Lower leg skin (tissue), 4 donors: ENCODE measurements at regions not wholly inside any gene's neighbourhood (a gene's known extent, or its start where the extent isn't known, plus 50 kb on each side); places are given as distances from the start of the nearest gene placed in this dataset.

Experiments used
- DNase-seq, 2 donors: peaks; one replicate each; pipeline ENCODE4 v3.0.0-alpha.2; 2019; ENCODE audit warnings: low spot score in 2 of 2
- H3K4me3 ChIP-seq: fragments of 200-600 bp; sonication (generic); 2 replicates; pipeline ENCODE4 v1.5.1; 2017; ENCODE audit warnings: mild to moderate bottlenecking, low read depth; ENCODE audit not compliant: poor library complexity, severe bottlenecking
- POLR2A ChIP-seq, 2 donors: fragments of 450-650 bp; IDR thresholded peaks; one replicate each; pipeline ENCODE4 v1.6.1; 2016 to 2017; ENCODE audit warnings: antibody characterized with exemption in 2 of 2, mild to moderate bottlenecking in 1 of 2, moderate library complexity in 1 of 2
- WGBS, 2 donors: methylation state at CpG; one replicate each; pipeline ENCODE4 v1.1.5; 2018; 5-methylcytosine and 5-hydroxymethylcytosine counted together
- intact Hi-C: fragments of 100-400 bp; cut with DNase I; formaldehyde crosslinking; loops from one replicate; pipeline ENCODE4 v1.15.0; 2023; ENCODE audit warnings: low total_unique reads
- TF ChIP-seq, protein P1 (sequence below), 3 donors: fragments of 450-650 bp; IDR thresholded peaks; one replicate each; pipeline ENCODE4 v1.5.1; 2016; ENCODE audit warnings: antibody characterized with exemption in 3 of 3, mild to moderate bottlenecking in 3 of 3, moderate library complexity in 2 of 3

DNA sequence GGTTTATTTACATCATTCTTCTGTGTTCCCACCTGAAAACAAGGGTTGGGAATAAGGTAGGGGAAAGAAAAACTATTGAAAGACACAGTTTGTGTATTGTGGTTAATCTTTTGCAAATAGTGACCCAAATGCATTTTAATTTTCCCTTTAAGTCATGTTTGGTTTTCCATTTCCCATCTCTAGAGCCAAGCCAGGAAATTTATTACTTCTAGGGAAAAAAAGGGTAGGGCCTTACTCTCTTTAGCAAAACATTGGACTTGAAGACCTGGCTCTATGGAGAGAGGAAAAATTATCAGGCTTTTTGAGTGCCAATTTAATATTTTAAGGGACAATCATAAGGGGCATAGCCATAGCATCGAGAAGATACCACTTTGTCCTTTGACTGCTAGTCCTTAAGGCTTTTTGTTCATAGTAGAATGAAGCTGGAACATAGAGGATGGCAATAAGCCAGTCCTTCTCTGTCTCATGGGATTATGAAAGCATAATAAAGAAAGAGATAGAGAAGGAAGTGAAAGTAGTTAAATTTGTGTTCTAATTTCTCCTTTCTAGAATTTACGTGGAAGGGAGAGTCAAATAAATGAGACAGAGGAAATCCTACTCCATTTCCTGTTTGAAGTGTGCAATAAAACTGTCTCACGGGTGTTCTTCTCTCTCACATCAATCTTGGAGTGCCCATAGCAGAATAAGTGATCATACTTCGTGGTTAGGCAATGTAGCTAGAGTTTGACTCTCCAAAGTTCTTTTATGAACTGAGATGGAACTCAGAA is 50.9 kb upstream of the PPFIA2 start:
- WGBS, 2 donors: 33% methylated on average over 4 of the region's 4 CpGs
- no peak overlapping the region for H3K4me3 ChIP-seq
- DNase-seq: no peak
- intact Hi-C loops: no loop called here
- no peak for TF ChIP-seq POLR2A (IDR thresholded peaks at IDR 0.05)
- TF ChIP-seq, protein P1, sequence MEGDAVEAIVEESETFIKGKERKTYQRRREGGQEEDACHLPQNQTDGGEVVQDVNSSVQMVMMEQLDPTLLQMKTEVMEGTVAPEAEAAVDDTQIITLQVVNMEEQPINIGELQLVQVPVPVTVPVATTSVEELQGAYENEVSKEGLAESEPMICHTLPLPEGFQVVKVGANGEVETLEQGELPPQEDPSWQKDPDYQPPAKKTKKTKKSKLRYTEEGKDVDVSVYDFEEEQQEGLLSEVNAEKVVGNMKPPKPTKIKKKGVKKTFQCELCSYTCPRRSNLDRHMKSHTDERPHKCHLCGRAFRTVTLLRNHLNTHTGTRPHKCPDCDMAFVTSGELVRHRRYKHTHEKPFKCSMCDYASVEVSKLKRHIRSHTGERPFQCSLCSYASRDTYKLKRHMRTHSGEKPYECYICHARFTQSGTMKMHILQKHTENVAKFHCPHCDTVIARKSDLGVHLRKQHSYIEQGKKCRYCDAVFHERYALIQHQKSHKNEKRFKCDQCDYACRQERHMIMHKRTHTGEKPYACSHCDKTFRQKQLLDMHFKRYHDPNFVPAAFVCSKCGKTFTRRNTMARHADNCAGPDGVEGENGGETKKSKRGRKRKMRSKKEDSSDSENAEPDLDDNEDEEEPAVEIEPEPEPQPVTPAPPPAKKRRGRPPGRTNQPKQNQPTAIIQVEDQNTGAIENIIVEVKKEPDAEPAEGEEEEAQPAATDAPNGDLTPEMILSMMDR (IDR thresholded peaks at IDR 0.05): no peak

DNA sequence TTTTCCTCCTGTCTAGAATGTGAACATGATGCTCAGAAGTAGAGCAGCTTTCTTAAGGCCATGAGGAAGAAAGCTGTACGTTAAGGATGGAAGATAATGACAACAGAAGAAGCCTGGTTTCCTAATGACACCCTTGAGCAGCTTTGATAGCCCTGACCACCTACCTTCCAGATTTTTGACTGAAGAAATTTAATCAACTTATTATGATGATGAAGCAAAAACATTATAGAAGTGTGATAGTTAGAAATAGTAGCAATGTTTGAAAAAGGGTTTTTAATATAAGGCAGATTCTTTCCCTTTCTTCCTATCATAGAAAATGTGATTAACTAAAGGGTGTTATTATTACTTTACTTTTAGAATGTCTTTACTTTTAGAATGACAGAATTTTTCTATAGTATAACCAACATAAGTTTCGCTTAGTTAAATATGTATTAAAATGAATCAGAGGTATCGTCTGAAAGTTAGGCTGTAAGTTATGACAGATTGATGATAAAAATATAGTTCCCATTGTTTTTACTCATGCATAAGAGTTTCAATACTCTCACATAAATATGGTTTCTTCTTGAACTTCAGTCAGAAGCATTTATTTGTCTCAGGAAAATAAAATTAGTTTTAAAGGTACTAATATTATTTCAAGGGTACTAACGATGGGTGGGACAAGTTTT is 50.1 kb upstream of the PPFIA2 start:
- intact Hi-C loops: no loop called here
- TF ChIP-seq POLR2A (IDR thresholded peaks at IDR 0.05): no peak
- TF ChIP-seq, protein P1 (IDR thresholded peaks at IDR 0.05): no peak
- H3K4me3 ChIP-seq: no peak overlapping the region
- WGBS, 2 donors: 81 to 85% methylated on average over 4 of the region's 4 CpGs
- no peak for DNase-seq
